AG10803 (cell line): ENCODE measurements at regions not wholly inside any gene's neighbourhood (a gene's known extent, or its start where the extent isn't known, plus 50 kb on each side); places are given as distances from the start of the nearest gene placed in this dataset.

Source experiments
- DNase-seq: peaks from one replicate; pipeline ENCODE4 v3.0.0; 2010; ENCODE audit warnings: low read depth
- H3K4me3 ChIP-seq: 2 replicates; pipeline ENCODE4 v1.5.1; 2011; ENCODE audit warnings: mild to moderate bottlenecking, low read length, control low read depth
- TF ChIP-seq, protein P1 (sequence below): conservative IDR thresholded peaks from 2 replicates; pipeline ENCODE4 v1.5.1; 2011; ENCODE audit warnings: mild to moderate bottlenecking, low read length, control low read depth, inconsistent platforms

DNA sequence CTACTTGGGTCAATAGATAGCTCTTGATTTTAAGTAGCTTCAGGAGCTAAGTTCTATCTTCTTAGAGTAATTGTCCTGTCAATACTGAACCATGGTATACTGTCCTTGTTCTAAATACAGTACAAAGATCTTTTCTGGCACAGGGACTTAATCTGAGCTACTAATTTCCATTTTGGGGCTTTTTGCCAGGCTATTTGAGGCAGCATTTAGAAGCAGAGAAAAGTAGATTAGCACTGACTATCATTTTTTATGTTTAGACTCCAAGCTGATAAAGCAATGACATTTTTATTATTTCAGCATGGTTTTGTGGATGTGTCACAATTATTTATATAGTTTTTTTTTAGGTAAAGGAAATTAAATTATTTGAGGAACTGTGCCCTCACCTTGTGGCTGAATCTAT is 163.2 kb downstream of the FAT3 start:
- DNase-seq: no peak
- TF ChIP-seq, protein P1, sequence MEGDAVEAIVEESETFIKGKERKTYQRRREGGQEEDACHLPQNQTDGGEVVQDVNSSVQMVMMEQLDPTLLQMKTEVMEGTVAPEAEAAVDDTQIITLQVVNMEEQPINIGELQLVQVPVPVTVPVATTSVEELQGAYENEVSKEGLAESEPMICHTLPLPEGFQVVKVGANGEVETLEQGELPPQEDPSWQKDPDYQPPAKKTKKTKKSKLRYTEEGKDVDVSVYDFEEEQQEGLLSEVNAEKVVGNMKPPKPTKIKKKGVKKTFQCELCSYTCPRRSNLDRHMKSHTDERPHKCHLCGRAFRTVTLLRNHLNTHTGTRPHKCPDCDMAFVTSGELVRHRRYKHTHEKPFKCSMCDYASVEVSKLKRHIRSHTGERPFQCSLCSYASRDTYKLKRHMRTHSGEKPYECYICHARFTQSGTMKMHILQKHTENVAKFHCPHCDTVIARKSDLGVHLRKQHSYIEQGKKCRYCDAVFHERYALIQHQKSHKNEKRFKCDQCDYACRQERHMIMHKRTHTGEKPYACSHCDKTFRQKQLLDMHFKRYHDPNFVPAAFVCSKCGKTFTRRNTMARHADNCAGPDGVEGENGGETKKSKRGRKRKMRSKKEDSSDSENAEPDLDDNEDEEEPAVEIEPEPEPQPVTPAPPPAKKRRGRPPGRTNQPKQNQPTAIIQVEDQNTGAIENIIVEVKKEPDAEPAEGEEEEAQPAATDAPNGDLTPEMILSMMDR: no peak
- H3K4me3 ChIP-seq: no peak overlapping the region

DNA sequence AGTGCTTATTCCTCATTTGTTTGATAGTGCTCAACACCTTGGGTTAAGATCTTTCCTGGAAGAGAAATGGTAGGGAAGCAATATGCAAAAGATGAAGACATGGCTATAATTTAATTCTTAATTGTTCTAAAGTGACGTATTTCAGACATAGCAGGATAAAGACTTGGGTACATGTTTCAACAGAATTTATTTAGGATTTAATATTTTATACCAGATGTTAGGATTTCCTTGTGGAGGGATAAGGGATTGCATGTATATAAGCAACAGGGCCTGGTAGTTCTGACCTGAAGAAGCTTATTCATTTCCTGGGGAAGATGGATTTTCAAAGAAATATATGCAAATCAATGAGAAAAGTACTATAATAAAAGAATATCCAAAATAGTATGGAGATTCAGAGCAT is 163.8 kb downstream of the FAT3 start:
- TF ChIP-seq, protein P1: 0 out of 2 replicates have a peak, but pooled peaks have one; percentile 16
- no peak for DNase-seq
- no peak overlapping the region for H3K4me3 ChIP-seq

DNA sequence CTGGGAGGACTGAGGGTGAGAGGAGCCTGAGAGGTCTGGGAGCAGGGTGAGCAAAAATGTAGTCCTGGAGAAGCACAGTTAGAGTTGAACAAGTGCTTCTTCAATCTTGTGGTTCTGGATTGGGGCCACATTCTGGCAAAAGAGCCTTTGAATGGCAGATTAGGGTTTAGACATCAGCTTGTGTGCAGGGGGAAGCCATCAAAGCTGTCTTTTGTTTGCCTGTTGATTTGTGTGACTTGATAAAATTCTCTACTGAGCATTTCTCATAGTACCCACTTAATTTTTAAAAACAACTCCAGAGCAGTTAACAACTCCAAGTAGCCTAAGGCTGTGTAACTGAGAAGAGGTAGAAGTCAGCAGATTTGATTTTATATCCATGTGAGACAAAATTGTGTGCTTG is 166.2 kb downstream of the FAT3 start:
- DNase-seq: no peak
- H3K4me3 ChIP-seq: no peak overlapping the region
- TF ChIP-seq, protein P1: no peak

DNA sequence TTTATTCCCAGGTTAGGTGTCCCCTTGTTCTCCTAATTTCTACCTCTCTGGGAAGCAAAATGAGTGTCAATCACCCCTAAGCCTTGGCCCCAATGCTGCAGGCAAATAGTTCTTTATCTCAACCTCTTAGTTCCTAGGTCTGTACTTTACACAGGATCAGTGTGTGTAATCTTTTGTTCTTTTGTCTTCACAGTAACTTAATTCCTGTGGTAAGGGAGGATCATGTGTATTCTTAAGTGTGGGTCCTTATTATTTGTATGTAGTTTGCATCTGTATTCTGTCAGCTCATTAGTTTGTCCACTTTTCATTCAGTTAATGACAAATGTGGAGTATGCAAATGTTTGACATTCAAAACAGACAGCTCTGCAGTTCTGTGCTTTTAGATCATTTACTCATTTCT is 166.7 kb downstream of the FAT3 start:
- DNase-seq: no peak
- H3K4me3 ChIP-seq: no peak overlapping the region
- TF ChIP-seq, protein P1: no peak

DNA sequence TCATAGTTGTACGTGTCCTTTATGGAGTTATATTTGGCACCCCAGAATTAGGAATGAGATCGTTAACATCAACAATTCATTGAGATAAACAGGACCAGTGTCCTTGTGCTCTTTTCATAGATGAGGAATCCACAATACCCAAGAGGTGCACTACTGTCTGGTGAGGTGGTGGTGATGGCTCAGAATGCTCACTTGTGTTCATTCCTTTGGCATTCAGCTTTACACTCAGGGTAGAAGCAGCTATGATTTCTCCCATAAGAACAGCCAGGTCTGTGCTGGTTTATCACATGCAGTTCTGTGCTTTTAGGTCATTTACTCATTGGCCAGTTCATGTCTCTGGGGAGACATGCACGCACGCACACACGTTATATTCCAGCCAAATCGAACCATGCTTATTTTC is 167.2 kb downstream of the FAT3 start:
- no peak for DNase-seq
- no peak overlapping the region for H3K4me3 ChIP-seq
- TF ChIP-seq, protein P1: no peak

DNA sequence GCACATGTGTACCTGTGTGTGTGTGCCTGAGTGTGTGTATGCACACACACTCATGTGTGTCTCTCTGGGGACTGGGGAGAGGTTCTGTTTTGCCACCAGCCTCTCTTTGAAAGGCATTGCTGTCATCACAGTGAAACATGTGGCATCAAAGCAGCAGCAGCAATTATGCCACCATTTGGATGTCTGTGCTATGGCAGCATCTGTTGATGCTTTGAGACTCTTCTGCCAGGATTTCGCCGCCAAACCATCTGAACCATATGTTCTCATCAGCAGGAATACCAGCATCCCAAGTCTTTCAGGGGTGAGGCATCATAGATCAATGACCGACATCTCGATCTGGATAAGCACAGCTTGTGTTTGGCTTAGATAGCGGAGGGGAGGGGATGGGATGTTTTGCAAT is 168.6 kb downstream of the FAT3 start:
- no peak overlapping the region for H3K4me3 ChIP-seq
- TF ChIP-seq, protein P1: no peak
- no peak for DNase-seq

DNA sequence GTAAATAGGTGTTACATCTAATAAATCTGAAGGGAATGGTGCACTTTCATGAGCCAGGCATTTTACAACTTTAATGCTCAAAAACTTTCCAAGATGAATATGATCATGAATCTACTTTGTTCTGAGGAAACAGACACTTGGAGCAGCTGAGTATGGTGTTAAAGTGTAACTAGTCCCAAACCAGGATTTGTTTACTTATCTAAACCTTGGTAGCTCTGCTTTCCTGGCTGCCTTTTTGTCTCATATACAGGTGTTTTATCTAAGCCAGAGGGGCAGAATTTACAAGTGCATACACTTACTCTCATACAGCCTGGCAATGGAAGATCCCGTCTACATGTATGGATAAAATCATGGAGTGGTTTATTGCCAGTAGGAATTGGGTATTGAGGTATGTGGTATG is 171.5 kb downstream of the FAT3 start:
- TF ChIP-seq, protein P1: no peak
- no peak overlapping the region for H3K4me3 ChIP-seq
- no peak for DNase-seq
